Activated CD8-positive, alpha-beta memory T cell treated with anti-CD3 and anti-CD28 coated beads for 24 hours (primary cell): ENCODE measurements at regions not wholly inside any gene's neighbourhood (a gene's known extent, or its start where the extent isn't known, plus 50 kb on each side); places are given as distances from the start of the nearest gene placed in this dataset.

Experiments used
- DNase-seq: peaks from one replicate; pipeline ENCODE4 v3.0.0-alpha.2; 2020

- DNase-seq = no peak
Measured at GRCh38 chr6:40906759-40907158, 132.3 kb downstream of the UNC5CL start.

- DNase-seq = no peak
Measured at GRCh38 chr6:40904583-40905194, 134.3 kb downstream of the UNC5CL start.

DNA sequence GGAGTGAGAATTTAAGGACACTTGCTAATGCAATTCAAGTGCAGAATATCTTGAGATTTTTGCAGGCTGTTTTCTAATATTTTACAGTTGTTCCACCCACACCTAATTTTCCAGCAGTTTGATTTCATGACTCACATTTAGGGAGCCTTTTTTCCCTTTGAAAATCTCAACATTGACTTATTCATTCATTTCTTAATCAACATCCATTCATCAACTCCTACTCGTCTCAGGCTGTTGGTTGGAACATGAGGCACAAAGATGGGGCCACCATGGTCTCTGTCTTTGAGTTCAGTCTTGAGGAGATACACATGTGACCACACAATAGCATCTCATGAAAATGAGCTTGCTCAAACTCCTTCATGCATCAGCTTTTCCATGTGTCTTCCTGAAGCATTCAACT is 135.6 kb downstream of the UNC5CL start:
- DNase-seq = no peak

- no peak for DNase-seq
Measured at GRCh38 chr6:40901322-40902055, 137.5 kb downstream of the UNC5CL start.

DNA sequence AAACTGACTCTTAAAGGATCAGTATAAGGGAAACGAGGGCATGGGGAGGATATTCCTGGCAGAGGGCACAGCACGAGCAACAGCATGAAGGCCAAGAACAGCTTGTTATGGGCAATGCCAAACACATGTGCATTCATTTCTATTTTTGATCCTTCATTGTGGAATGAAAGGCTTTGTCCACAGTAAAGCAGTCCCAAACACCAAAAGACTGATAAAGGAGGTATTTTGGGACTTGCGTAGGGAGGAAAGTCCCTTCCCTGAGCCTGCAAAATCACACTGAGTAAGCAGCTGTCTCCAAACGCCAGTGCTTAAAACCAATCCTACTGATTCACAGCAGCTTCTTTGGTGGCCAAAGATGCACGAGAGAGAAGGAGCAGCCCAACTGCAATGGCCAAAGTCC is 138.2 kb downstream of the UNC5CL start:
- DNase-seq = no peak

GRCh38 chr6:40899684-40900155 is 139.3 kb downstream of the UNC5CL start:
- DNase-seq = no peak

DNA sequence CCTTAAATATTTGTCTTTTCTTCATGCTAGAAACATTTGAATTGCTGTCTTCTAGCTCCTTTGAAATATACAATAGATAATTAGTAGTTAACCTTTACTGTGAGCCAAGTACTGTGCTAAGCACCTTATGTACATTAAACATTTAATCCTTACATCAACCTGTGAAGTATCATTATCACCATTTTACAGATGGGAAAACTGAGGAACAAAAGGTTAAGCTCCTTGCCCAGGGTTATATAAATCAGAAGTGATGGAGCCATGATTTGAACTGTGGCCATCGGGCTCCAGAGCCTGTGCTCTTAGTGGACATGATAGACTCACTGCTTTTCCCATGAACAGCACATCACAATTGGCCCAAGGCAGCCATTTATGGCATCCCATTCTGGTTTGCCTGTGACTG is 140.9 kb downstream of the UNC5CL start:
- DNase-seq = no peak

GRCh38 chr6:40897390-40898003 is 141.5 kb downstream of the UNC5CL start:
- no peak for DNase-seq

DNA sequence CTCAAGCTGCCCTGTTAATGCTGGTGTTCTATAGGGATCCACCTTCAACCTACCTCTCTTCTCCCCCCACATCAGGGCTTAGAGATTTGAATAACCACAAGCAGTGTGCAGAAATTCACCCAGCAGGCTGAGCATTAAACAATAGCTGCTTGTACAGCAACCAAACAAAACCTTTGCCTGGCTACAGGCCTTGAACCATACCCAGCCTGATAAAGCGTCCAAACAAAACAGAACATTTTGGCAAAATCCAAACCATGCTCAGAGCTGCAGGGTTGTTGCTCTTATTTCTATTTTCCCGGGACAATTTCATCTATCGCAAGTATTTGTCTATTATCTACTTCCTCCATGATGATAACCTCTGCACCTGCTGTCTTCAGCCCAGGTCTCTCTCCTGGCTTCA is 142.3 kb downstream of the UNC5CL start:
- no peak for DNase-seq

DNA sequence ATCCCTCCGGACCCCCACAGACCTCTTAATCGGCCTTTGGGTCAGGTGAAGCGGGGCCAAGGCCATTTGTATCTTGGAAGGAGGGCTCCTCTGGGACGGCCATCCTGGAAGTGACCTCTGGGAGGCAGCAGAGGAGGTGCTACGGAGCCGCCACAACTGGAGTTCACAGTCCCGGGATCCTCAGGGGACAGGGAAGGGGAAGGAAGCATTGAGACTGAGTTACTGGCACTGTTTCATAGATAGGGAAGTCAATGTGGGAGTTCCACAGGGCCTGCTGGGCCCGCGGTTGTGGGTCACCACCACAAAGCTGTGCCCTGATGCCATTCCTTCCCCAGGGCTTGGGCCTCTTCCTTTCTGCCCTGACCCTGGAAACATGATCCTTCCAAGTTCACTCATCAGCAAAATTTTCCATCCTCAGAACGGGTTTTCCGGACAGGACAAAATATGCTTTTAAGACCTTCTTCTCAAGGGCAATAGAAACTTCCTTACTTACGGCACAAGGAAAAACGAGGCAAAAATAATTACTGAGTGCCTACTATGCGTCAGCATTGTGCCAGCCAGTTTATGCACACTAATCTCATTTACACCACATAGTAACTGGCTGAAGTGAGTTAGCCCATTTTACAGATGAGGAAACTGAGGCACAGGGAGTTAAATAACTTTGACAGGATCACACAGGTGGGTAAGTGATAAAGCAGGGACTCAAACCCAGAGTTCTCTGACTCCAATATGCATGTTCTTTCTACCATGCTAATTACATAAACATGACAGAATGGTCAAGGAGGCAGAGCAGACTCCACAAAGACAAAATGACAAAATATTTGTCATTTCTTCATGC is 143.8 kb downstream of the UNC5CL start:
- DNase-seq = no peak

GRCh38 chr6:40893021-40893420 is 146.0 kb downstream of the UNC5CL start:
- DNase-seq = no peak

DNA sequence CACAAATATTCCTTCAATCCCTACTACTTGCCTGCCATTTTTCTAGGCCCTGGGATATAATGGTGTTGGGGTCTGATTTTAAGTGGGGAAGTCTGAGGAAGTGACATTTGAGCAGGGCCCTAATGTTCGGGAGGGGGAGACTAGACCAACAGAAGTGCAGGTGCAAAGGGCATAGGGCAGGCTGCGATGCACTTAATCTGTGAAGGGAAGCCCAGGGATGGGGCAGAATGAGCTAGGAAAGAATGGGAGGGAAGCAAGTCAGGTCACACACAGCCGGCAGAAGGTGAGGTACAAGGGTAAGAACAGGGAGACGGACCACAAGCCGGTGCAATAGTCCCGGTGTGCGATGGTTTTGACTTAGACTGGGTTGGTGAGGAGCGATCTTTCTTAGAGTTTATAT is 146.8 kb downstream of the UNC5CL start:
- DNase-seq = no peak

- DNase-seq = no peak
Measured at GRCh38 chr6:40891686-40892085, 147.3 kb downstream of the UNC5CL start.

GRCh38 chr6:40891131-40891530 is 147.9 kb downstream of the UNC5CL start:
- DNase-seq = no peak

- DNase-seq = no peak
Measured at GRCh38 chr6:40889137-40889832, 149.7 kb downstream of the UNC5CL start.

- no peak for DNase-seq
Measured at GRCh38 chr6:40888456-40888990, 150.5 kb downstream of the UNC5CL start.

- DNase-seq = no peak
Measured at GRCh38 chr6:40887792-40888340, 151.2 kb downstream of the UNC5CL start.

DNA sequence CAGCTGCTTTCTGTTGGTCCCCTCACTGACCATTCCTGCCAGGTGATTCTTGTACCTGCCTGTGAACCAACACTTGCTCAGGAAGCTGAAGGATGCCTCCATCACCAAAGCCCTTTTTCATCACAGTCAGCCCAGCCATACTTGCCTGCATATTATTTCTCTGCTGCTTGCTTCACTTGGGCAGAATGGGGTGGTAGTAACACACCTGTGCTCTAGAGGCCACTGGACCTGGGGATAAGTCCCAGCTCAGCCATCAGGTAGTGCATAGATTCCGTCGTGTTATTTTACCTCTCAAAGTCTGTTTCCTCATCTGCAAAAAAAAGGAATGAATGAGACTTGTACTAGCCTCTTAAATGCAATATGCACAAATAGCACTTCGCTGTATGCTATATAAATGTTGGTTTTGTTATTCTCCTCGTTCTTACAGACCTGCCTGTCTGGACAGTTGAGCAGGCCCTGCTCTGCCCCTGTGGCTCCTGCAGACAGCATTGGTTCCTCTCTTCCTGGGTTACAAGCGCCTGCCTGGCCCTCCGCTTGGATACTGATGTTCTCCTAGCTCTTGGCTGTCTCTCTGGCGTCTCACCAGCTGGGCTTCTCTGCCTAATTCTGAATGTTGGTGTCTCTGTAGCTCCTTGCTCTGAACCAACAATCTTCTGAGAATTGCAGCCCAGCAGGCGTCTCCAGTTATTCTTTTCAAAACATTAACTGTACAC is 151.8 kb downstream of the UNC5CL start:
- no peak for DNase-seq

DNA sequence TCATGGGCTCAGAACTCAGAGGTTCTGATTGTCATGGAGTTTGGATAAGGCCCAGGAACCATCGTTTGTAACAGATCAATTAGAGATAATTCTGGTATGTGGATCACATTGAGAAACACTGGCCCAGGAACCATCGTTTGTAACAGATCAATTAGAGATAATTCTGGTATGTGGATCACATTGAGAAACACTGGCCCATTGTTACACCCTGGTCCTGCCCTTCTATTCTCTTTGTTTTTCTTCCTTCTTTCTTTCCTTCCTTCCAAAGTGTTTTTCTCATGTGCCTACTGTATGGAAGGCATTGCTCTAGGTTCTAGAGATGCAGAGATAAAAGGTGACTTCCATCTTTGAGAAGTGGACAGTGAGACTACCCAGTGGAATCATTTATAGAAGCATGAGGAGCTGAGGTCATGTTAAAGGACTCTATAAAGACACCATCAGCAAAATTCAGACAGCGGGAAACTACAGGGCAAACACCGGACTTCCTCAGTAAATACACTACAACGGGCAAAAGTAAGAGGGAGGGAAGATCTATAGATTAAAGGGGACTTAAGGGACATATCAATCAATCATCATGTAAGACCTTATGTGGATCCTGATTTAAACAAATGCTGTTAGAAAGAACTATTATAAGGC is 153.8 kb downstream of the UNC5CL start:
- DNase-seq = no peak

- no peak for DNase-seq
Measured at GRCh38 chr6:40882323-40882997, 156.6 kb downstream of the UNC5CL start.
